HCEC 1CT (cell line): ENCODE measurements at regions not wholly inside any gene's neighbourhood (a gene's known extent, or its start where the extent isn't known, plus 50 kb on each side); places are given as distances from the start of the nearest gene placed in this dataset.

Source experiments
- DNase-seq: peaks from one replicate; pipeline ENCODE4 v3.0.0-alpha.2; 2017

DNA sequence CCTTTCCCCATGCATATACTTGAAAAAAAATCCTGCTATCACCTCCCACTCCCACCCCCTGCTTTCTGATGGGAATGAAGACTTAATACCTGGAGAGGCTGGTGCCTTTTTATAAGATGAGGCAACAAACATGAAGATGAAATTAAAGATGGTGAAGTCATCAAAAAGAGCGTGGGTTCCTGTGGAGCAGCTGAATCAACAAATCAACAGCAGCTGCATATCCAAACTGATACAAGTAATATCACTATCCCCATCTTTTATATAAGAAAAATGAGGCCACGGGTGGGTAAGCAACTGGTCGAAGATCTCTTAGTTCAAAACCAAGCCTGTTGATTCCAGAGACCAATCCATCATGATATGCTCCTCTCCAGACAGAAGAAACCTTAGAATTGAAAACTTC, 268.5 kb downstream of the ENC1 start:
- DNase-seq, result no peak

DNA sequence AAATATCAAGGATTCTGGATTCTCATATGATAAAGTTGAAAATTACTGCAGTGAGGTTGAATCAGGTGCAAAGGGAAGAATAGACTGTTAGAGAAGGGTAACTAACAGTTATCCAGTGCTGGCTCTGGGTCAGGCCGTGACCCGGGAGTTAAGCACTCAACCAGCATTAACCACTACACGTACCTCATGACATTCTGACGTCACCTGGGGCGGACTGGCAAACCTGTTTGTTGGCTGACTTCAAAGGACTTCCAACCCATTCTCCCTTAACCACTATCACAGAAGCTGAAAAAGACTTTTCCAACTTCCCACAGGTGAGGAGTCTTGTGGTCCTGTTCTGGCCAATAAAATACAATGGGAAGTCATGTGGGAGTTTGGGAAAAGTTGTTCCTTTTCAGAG, 268.9 kb downstream of the ENC1 start:
- no peak for DNase-seq

DNA sequence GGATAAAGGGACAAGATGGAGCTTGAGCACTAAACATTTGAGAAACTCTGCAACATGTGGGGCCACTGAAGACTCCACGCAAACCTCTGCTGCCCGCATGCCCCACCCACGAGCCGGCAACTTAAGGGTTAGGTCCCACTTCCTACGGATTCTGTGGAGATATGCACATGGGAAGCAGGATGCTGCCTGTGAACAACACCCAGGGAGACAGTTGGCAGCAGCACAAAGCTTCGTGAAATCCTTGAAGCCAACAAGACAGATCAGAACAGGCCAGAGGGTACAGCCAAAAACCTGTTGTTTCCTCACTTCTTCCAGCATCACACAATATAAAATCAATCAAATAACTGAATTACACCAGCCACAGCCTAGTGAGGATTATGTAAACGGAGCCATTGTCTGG, 270.4 kb downstream of the ENC1 start:
- no peak for DNase-seq

DNA sequence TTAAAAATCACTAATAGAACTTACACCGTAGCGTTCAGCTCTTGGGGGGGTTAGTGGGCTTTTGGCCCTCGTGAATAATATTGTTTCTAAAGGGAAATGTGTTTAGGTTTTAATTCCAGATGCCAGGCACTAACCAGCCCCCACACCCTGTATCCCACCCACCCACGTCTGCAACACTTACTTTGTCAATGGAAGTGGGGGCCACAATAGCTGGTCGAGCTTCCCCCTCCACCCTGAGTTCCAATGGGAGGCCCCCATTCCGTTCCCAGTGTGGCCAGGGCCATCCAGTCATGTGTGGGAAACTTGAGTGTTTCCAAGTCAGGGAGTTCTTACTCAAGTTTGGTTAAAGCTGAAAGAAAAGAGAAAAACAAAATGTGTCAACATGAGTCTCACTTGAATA, 271.4 kb downstream of the ENC1 start:
- DNase-seq, result no peak

DNA sequence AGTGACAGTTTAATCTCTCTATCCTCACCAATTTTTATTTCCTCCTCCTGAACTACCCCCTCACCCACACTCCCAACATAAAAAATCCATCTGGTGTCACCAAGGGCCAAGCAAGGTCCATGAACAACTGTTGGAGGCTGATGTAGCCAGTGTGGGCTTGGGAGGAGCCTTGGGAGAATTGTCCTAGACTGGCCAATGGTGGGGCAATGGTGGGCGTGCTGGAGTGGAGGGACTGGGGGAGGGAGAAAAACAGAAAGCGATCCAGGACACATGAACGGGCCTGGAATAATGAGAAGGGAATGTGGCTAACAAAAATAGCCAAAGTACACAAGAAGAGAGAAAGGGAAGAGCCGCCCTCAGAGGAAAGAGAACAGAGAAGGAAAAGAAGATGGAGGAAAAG, 272.6 kb downstream of the ENC1 start:
- DNase-seq, result no peak

DNA sequence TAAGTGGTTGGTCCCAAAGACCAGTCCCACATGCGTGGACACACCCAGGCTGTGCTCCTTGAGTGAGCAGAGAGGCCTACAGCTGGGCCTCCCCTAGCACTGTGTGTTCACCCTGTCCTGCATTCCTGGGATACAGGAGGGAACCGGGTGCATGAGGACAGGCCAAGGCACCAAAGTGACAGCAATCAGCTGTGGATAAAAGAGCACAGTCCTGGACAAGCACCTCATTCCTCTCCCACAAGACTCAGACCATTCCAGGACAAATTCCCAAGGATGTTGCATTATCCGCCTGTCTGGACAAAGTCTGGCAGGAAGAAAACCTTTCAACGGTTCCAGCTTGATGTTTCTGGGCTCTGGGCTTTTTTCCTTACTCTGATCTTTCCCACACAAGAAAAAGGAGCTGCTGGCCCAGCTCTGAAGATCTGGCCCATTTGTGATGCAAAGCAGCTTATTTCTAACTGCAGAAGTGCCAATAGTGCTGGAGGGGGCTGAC, 273.2 kb downstream of the ENC1 start:
- DNase-seq, result no peak

DNA sequence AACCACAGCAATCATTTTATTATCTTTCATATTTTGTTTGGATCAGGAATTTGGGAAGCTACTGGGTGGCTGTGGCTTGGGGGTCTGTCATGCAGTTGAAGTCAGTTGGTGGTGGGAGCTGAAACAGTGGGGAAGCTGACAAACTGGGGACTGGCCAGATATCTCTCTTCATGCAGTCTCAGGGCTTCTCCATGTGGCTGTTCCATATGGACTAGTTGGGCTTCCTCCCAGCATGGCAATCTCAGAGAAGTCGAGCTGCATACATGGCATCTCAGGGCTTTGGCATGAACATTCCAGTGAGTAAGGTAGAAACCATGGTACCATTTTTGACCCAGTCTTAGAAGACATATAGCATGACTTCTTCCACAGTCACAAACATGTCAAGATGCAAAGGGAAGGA, 274.8 kb downstream of the ENC1 start:
- no peak for DNase-seq

DNA sequence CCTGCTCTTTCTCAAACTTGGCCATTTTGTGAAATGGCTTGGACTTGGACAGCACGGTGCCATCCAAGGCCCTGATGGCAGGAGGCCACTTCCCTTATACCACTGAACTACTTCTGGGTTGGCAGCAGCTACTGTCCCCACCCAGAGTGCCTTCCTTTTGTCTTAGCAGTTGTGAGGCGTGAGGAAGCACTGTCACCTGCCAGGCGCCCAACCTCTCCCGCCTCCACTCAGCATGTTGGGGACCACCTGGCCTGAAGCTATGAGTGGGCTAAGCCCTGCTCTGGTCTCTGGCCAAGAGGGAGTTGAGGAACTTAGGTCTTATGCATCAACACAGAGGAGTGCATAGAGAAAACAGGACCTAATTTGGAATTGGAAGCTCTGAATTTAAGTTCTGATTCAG, 276.0 kb downstream of the ENC1 start:
- no peak for DNase-seq

DNA sequence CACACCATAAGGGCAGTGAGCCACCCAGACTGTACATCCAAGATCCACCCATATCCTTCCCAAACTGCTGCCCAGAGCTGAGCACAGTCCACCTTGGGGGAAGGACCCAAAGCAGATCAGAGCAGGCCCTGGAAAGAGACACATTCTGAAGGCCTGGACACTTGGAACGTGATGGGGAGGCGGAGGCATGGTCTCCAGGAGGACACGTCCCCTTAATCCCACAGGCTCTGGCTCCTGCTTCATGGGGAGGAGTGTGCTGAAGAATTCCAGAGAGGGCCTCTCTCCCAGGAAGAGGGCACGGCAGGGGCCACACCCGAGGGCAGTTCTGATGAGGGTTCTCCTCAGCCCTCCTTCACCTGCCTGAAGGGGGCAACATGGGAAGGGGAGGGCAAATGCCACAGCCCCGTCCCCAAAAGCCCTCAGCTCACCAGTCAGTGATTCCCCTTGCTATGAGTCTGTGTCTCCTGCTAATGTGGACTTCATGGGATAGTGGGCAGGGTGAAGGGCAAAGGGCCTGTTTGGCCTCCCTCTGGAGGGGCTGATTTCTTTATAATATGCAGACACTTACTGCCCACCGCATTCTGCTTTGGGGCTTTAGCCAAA, 276.8 kb downstream of the ENC1 start:
- DNase-seq, result no peak

DNA sequence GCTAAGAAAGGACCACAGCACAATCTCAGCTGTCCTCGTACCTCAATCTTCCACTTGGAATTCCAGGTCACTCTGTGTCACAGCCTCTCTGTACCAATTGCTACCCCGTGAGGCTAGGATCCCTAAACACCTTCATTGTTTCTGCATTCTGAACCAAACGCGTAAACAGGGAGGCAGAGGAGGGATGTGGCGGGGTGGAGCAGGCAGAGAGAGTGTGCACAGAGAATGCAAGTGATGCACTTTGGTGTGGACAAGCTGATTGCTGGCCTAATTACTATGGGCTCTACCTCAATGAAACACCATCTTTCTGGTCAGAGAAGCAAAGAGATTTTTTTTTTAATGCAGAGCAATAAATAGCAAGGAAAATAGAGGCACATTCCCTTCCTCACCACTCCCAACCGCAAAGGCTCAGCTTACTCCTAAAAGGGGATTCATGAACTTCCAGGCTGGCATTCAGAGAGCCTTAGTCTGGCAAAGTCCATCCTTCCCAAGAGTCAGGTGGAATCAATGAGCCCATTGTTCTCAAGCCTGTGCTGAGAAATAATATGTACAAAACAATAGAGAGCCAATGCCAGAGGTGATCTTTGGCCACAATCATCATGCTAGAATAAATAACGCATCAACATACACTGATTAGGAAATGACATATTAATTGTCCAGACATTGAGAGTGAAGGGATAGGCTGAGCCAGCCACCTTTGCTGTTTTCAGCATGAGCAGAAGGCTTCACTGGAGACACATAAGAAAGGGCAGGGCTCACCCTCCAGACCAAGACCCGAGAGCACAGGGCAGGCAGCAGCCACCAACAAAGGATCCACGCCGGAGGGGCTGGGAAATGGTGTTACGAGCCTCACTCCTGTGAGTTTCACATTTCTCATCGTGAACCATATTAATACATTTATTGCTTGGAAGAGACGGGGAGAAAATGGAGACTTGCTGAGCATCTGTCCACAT, 278.8 kb downstream of the ENC1 start:
- DNase-seq, result no peak

DNA sequence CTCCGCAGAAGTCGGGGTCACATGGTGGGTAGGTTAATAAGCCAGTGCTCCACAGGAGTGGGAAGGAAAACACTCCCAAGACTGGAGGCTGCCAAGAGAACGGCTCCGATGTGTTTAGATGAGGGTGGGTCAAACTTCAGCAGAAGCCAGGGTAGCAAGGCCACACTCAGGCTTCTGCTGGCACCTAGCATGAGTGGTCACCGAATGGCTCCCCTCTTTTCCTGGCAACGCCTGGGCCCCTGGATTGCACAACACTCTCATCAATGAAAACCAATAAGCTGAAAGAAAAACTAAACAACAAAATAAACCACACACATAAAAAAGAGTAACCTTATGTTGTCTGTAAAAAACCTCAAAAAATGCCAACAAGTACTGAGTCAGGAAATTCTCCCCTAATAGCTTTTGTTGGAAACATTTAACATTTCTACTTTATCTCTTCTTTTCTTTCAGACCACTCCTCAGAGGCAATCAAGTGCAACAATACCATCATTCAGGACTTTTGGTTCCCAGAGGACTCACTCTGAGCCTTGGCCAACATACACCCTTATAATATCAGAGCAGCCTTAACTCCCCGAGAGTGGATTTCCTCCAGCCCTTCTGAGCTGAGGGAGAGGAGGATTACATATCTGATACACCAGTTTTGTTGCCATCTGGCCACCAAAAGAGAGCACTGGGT, 279.9 kb downstream of the ENC1 start:
- no peak for DNase-seq

DNA sequence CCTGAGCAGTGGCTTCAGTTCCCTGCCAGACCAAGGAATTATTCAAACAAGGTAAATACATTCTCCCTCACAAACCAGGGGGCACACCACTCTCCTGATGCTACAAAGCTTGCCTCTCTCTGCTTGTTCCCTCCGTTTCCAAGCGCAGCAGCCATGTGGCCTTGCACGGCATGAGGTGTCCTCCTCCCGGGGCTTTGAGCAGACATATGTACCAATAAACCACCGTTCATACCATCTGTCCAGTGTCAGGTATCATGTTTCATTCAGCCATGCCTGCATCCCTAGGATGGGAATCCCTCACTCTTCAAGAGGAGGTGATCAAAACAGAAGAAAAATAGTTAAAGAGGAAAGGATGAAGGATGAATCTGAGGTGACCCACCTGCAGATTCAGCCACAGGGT, 282.7 kb downstream of the ENC1 start:
- no peak for DNase-seq

DNA sequence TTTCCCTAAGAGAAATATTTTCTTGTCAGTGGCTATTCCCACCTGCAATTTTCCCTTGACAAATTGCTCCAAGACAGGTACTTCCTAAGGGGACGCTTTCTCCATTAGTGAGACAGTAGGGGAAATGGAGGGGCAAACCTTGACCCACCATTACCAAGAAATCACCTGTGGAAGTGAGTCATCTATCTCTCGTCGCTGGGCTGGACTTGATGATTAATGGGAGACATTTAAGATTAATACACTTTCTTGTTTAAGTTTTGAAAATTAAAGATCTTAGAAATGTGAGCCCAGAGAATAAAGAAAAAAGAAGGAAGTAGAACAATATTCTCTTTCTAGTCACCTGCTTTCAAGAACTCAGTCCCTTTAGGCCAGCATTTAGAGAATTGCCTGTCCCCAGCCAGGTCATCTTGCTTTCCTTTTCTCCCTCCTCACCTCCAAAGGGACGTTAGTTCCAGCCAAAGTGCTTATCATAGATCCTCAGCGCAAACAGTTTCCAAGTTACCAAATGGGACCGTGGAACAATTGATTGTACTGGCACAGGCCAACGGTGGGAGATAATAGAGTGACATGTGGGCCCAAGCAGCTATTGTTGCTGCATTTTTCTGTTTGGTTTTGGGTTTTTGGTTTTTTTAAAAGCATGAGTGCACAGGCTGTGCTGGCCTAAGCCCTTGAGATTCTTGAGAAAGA, 284.4 kb downstream of the ENC1 start:
- no peak for DNase-seq

DNA sequence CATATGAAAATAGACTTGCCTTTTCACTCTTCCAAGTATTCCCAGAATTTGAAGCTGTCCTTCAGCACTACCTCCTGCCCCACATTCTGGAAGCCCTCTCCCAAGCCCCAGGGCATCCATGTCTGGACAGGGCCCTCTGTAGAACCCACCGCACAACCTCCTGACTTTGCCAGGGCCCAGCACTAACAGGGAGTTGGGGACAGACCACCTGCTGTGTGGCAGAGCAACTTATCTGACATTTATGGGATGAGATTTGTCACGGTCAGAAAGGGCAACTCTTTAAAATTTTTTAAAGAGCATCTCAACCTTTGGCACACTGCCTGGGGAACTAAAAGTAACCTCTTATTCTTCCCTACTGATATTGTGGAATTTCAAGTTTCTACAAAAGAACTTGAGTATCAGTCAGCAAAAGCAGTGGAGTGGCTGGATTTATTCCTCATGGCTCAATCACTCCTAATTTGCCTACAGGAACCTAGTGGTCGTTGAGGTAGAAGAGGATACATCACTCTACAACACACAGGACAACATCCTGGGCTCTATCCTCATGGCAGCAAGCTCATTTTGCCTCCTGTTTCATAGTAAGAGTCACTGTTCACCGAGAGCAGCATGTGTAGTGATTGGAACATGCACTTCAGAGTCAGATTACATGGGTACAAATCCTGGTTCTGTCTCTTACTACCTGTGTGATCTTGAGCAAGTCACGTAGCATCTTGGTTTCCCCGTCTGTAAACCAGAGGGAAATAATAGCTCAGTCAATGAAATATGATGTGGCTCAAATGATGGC, 285.3 kb downstream of the ENC1 start:
- DNase-seq, result no peak

DNA sequence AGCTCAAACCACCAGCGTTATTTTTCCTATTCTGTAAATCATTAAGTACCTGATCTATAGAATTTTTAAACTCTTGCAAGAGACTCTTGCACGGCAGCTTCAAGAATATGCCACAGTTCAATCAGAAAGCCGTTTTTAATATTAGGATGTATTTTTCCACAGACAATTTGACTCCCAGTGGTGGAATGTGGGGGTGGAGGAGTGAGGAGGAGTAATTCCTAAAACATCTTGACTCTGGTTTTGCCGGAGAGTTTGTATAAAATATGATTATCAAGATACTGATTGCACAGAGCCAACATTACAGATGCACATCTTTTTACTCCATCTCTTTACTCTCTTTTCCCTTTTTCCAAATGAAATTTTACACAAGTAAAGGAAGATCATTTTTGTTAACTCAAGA, 288.3 kb downstream of the ENC1 start:
- no peak for DNase-seq

DNA sequence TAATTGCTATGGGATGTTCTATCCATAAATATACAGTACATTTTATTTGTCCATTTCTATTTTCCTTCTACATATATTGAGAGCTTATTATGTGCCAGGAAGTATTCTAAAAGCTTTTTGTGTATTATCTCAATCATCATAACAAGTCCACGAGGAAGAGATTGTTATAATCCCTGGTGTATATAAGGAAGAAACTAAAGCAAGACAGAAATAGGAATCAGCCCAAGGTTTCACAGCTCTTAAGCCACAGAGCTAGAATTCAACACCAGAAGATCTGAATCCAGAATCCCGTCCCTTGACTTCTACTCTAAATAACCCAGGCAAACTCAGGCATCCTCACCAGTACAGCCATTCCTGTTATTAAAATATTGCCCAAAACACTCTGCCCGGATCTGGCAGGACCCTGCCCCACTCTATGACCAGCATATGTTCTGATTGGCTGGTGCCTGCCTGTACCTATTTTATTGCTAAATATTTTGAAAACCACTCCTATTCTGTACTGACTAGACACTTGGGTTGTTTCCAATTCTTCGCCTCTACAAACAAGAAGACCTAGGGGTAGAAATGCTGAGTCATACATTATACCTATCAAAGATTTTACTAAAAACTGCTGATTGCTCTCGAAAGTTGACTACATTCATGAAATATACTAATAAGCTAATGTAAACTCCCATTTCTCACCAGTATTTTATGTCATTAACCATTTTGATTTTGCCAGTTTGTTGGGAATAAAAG, 297.4 kb downstream of the ENC1 start:
- no peak for DNase-seq

DNA sequence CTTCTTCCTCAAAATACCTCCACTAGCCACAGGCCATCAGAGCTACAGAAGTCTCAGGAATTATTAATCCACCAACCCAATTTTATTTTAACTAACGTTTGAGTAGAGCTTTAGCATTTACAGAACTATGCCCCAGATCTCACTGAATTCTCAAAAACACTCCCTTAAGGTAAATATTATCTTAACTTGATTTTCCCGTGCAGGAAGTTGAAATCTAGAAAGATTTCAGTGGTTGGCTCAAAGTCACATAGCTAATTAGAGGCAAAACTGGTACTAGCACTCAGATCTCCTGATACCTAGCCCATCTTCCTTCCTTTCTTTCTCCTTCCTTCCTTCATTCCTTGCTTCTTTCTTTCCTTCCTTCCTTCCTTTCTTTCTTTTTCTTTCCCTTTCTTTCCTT, 298.3 kb downstream of the ENC1 start:
- no peak for DNase-seq

DNA sequence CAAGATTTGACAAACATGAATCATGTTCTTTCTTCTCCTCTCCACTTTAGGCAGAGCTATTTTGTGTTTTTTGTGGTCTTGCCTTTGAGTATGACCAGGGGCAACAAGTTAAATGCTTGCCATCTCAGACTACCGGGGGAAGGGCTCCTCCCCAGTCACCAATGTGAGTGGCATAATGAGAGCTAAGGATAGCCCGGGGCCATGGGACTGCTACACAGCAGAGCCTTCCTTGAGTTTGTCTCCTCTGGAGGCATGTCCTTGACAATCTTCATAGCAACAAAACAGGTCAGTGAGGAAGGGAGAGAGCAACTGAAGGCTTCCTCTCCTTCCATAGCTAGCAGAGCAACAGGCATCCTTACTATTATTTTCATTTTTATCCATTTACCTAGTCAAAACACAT, 299.3 kb downstream of the ENC1 start:
- DNase-seq, result no peak

DNA sequence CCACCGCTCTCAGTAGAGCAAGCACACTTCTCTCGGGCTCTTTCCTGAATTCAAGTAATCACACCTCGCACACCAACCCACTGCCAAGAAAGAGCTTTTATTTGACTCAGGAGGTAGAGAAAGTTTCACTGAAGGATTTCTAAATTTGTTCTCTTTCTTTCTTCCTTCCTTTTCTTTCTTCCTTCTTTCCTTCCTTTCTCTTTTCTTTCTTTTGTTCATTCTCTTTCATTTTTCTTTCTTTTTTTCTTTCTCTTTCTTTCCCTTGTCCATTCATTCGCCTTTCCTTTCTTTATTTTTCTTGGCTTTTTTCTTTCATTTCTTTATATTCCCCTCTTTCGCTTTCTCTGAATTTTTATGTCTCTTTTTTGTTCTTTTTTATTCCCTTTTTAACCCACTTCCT, 300.1 kb downstream of the ENC1 start:
- no peak for DNase-seq

DNA sequence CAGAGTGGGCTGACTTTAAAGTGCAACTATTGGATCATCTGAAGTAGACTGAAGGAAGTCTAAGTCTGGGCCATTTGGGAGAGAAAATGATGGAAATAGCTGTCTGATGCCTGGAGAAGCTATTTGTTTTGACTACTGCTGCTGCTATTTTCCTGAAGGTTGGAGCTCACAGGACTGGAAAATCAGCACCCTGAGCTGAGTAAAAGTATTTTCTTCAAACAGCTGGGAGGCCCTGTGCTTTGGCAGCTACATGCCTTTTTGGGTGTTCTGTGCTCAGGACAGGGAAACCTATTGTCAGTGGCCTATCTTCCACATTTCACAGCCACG, 302.6 kb downstream of the ENC1 start:
- DNase-seq, result no peak

DNA sequence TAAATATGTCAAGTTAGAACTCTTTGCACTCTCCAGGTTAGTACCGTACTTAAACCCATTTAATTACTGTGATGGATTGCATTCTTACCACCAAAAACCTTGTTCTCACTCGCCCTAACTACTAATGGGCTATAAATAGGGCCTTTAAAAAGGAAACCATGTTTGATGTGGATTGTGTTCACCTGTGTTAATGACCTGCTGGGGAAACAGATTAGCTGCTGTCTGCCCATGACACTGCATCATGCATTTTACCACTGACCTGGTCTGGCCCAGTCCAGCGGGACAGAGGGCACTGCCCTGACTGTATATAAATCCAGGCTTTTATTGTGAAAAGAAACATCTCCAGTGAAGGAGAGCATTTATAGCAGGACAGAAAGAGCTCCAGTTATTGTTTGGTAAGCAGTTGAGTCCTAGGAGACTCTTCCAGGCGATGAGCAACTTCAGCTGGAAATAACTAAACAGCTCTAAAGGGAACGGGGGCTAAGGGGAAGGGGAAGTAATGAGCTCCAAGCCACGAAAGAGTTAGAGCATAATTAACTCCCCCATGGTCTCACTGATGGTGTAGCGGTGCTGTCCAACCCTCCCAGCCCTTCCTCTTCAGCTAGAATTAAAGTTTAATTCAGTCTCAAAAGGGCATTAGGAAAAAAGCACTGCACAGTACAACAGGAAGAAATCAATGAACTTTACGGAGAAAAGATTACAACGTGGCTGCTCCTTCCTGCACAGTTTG, 303.1 kb downstream of the ENC1 start:
- DNase-seq, result no peak
